HG03175 (cell line): ENCODE measurements at regions not wholly inside any gene's neighbourhood (a gene's known extent, or its start where the extent isn't known, plus 50 kb on each side); places are given as distances from the start of the nearest gene placed in this dataset.
"Not testable (repeated sequence)": the region's sequence is repeated elsewhere in the genome, so short reads cannot be mapped to it uniquely, and the experiment has no call there.

Experiments used
- ATAC-seq: cut with Tn5 transposase; IDR thresholded peaks from one replicate; pipeline ENCODE4 v1.9.1; 2021; ENCODE audit warnings: mild to moderate bottlenecking, moderate library complexity; ENCODE audit not compliant: unreplicated experiment

GRCh38 chr12:91704446-91704845 is 441.2 kb downstream of the BTG1 start:
- no peak for ATAC-seq

GRCh38 chr12:91703491-91704283 is 442.0 kb downstream of the BTG1 start:
- no peak for ATAC-seq

GRCh38 chr12:91702843-91703425 is 442.7 kb downstream of the BTG1 start:
- ATAC-seq, result no peak

- ATAC-seq, result no peak
These were observed 449.7 kb downstream of the BTG1 start for GRCh38 chr12:91695964-91696363.

- not testable (repeated sequence) for ATAC-seq
These were observed 450.2 kb downstream of the BTG1 start for GRCh38 chr12:91695406-91695805.

GRCh38 chr12:91690531-91690930 is 455.1 kb downstream of the BTG1 start:
- ATAC-seq, result no peak

- ATAC-seq, result peak; percentile 41
These were observed 458.3 kb downstream of the BTG1 start for GRCh38 chr12:91687052-91688017.

DNA sequence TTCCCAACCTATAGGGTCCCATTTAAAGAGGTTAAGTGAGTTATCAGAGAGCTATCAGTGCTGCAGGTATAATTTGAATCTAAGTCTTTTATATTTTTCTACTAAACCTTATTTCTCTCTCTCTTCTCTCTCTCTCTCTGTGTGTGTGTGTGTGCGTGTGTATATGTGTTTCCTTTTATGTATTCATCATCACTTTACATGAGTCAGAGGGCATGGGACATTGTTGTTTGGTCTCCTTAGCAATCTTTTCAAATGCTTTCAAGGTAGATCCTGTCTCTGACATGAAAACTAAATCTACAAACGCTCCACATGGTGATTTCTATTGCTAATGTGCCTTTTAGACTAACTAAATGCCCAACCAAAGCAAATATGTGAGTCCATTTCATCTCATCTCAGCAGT is 459.7 kb downstream of the BTG1 start:
- ATAC-seq, result no peak

DNA sequence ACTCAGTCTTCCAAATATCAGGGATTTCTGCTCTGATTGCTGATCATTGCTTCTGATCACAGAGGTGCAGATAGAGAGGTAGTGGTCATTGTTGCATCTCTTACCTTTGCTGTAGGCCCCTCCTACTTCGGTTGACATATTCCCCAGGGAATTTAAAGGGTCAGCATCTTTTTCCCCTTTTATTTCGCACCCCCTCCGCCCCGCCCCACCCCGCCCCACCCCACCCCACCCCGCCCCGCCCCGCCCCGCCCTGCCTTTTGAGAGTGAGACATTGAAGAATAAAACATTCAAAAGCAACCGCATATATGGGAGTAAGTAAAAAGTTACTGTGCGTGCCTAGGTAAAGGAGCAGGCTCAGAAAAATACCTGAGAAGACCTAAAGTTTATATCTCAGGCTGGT is 463.9 kb downstream of the BTG1 start:
- ATAC-seq, result no peak

DNA sequence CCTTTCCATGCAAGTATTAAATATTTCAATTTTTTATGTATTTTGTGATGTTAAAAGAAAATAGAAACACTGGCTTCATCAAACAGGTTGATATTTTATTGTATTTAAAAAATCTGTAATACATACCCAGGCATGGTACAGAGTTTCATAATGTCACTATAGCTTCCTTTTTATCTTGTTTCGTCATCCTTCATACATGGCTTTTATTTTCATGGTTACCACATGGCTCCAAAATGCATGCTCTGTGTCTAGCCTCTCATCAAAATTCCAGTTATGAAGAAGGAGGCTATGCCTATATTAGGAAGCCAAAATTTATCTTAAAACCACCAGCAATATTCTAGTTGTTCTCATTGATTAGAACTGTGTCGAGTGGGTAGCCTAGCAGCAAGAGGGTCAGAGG is 464.8 kb downstream of the BTG1 start:
- ATAC-seq, result no peak

GRCh38 chr12:91677556-91677955 is 468.1 kb downstream of the BTG1 start:
- ATAC-seq, result no peak

DNA sequence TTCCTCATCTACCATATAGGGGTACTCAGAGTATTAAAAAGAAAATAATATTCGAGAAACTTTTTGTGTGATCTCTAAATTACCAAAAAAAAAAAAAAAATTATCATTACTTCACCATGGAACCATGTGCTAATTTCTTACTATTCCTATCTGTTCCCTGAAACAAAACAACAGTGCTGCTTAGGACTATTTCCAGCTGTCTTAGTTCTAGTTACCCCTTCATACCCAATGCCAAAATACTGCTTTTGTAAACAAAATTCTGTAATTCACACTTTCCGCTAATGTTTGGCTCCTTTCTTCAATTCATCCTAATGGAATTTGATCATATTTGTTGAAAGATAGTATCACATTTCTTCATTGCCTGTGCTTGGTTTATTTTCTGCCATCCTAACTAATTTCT is 470.2 kb downstream of the BTG1 start:
- ATAC-seq, result no peak

- no peak for ATAC-seq
These were observed 473.5 kb downstream of the BTG1 start for GRCh38 chr12:91672130-91672529.

DNA sequence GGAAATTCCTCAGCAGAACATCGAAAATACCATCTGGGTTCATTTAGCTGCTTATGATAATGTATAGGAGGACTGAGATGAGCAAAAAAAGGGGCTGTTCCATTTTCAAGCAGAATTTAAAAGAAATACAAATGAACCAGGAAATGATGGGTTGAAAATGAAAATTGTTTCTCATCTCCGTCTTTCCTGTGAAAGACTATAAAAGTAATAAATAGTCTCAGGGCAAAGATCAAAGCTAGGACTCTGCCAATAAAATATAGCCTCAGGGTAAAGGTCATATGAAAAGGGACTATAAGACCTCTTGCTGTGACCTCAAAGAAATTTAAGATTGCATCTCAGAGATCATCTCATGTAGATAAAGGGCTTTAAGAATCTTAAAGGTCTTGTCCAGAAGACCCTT is 478.0 kb downstream of the BTG1 start:
- ATAC-seq, result no peak

DNA sequence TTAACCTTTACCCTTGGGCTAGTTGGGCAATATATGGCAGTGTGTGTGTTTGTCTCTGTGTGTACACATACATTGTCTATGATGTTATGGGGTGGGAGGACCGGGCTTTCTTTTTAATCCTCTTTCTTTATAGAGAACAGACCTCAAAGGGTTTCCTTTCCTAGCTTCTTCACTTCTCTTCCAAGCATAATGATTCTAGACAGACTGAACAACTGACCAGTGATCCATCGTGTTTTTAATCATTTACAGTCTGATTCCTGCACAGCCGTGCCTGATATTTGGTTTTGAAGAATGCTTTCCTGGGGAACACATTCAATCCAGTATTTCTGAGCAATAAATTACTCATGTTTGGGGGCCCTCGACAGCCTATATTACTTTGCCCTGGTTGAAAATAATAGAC is 481.1 kb upstream of the DCN start:
- ATAC-seq, result no peak

DNA sequence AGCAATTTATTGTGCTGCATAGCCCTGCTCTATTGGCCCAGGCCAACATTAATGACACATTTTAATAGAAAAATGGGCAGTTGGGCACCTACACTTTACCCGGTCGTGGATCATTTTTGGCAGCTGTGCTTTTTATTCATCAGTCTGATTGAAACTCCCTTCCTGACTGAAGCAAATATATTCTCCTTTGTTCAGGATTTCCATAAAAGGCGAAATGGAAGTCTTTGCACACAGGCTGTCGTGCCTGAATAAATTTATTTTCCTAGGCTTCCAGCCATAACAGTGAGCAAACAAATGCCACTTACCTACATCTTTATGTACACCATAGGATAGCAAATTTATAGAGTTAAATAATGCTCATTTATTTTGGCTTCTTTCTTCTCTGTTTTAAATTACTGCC is 480.7 kb upstream of the DCN start:
- ATAC-seq, result no peak

GRCh38 chr12:91662021-91662420 is 479.4 kb upstream of the DCN start:
- ATAC-seq, result no peak

- no peak for ATAC-seq
These were observed 474.4 kb upstream of the DCN start for GRCh38 chr12:91657032-91657431.

- ATAC-seq, result no peak
These were observed 473.3 kb upstream of the DCN start for GRCh38 chr12:91655966-91656365.

GRCh38 chr12:91654087-91654486 is 471.5 kb upstream of the DCN start:
- ATAC-seq, result no peak

GRCh38 chr12:91651728-91652127 is 469.1 kb upstream of the DCN start:
- no peak for ATAC-seq

- no peak for ATAC-seq
These were observed 461.1 kb upstream of the DCN start for GRCh38 chr12:91643763-91644162.
